PFSK-1 (cell line): ENCODE measurements at regions not wholly inside any gene's neighbourhood (a gene's known extent, or its start where the extent isn't known, plus 50 kb on each side); places are given as distances from the start of the nearest gene placed in this dataset.

Experiments used
- FOXP2 ChIP-seq: optimal IDR thresholded peaks from 2 replicates; pipeline ENCODE3; 2011; ENCODE audit warnings: borderline replicate concordance, control low read depth, inconsistent platforms; ENCODE audit not compliant: insufficient read depth; ENCODE audit errors: extremely low read length, extremely low read depth
- POLR2AphosphoS5 ChIP-seq: IDR thresholded peaks from 2 replicates; pipeline ENCODE4 v1.6.1; 2012; ENCODE audit warnings: low read depth, mild to moderate bottlenecking, control low read depth, low read length, moderate library complexity
- REST ChIP-seq, 2 experiments: IDR thresholded peaks; 2 replicates each; pipeline versions ENCODE4 v1.6.1 to v1.8.0; 2011 to 2012; ENCODE audit warnings: low read depth in 2 of 2, low read length in 2 of 2, control low read depth in 1 of 2, inconsistent platforms in 1 of 2, mild to moderate bottlenecking in 1 of 2, moderate library complexity in 1 of 2; ENCODE audit not compliant: insufficient read depth in 1 of 2
- SIN3A ChIP-seq: IDR thresholded peaks from 2 replicates; pipeline ENCODE4 v1.6.1; 2012; ENCODE audit warnings: mild to moderate bottlenecking, low read length, moderate library complexity, borderline replicate concordance; ENCODE audit not compliant: insufficient read depth
- TAF1 ChIP-seq: IDR thresholded peaks from 2 replicates; pipeline ENCODE4 v1.6.1; 2012; ENCODE audit warnings: low read length, control low read depth, borderline replicate concordance; ENCODE audit not compliant: insufficient read depth

DNA sequence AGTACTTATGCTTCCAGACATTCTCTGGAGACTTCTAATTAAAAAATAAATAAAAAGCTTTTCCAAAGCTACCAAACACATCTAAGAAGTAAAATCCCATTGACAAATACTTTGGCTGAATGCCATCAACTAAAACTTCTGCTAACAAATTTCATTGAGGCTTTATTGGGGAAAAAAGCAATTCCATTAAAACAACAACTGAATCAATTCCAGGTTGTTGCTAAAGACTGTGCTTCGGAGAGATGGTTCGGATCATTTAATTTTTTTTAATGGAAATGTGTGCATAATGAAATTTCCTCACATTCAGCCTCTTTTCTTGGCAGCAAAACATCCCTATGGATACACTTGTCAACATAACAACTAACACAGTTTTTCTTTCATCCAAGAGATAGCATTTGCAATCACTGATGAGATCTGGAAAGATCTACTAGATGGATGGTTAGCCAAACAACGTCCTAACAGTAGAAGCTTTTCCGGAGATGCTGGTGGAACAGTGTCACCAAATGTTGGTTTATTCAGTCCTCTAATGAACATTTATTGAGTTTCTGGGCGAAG is 446.1 kb upstream of the FAM98A start:
- TF ChIP-seq FOXP2 (no peak), TAF1 (no peak)

DNA sequence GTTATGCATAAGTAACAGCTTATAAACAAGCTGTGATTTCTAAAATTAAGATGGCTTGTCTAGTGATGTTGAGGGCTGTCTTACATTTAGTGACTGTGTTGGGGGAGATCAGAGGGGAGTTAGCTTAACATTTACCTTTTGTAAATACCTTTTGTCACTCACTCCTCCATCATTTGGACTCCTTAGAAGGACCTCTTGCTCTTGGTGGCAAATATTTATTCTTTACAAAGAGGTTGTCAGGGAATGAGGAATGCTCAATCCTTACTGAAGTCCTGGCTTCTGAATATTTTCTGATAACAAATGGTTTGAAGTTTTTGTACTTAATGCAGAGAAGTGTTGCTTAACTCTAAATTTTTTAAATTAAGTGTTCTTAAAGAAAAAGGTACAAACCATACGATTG is 438.8 kb upstream of the FAM98A start:
- TF ChIP-seq REST (IDR thresholded peaks at IDR 0.05; ENCODE audit: insufficient read depth in 1 of 2, low read depth in 2 of 2, low read length in 2 of 2) (no peak), TAF1 (no peak), SIN3A (no peak), POLR2AphosphoS5 (no peak), FOXP2 (no peak)

GRCh38 chr2:34037157-34037556 is 438.1 kb upstream of the FAM98A start:
- TF ChIP-seq REST (IDR thresholded peaks at IDR 0.05; ENCODE audit: insufficient read depth in 1 of 2, low read depth in 2 of 2, low read length in 2 of 2) (no peak), TAF1 (no peak), POLR2AphosphoS5 (no peak), SIN3A (no peak), FOXP2 (no peak)

- TF ChIP-seq REST (IDR thresholded peaks at IDR 0.05; ENCODE audit: insufficient read depth in 1 of 2, low read depth in 2 of 2, low read length in 2 of 2) = no peak
- TF ChIP-seq FOXP2 = no peak
- TF ChIP-seq SIN3A = no peak
- no peak for TF ChIP-seq POLR2AphosphoS5
- no peak for TF ChIP-seq TAF1
Observed at GRCh38 chr2:34031097-34031496, 432.0 kb upstream of the FAM98A start.

- no peak for TF ChIP-seq FOXP2
- TF ChIP-seq POLR2AphosphoS5 = no peak
- no peak for TF ChIP-seq REST (IDR thresholded peaks at IDR 0.05; ENCODE audit: insufficient read depth in 1 of 2, low read depth in 2 of 2, low read length in 2 of 2)
- TF ChIP-seq TAF1 = no peak
- no peak for TF ChIP-seq SIN3A
Observed at GRCh38 chr2:34030273-34030672, 431.2 kb upstream of the FAM98A start.

GRCh38 chr2:34029073-34029472 is 430.0 kb upstream of the FAM98A start:
- TF ChIP-seq REST (IDR thresholded peaks at IDR 0.05; ENCODE audit: insufficient read depth in 1 of 2, low read depth in 2 of 2, low read length in 2 of 2) = no peak
- no peak for TF ChIP-seq SIN3A
- no peak for TF ChIP-seq FOXP2
- no peak for TF ChIP-seq TAF1
- no peak for TF ChIP-seq POLR2AphosphoS5
